HepG2 (cell line): ENCODE measurements at regions not wholly inside any gene's neighbourhood (a gene's known extent, or its start where the extent isn't known, plus 50 kb on each side); places are given as distances from the start of the nearest gene placed in this dataset.
A peak's percentile ranks its signal among the peaks of the same experiment; 100 is the strongest.

Source experiments
- ATF3 ChIP-seq: sonication (generic); formaldehyde crosslinking; IDR thresholded peaks from 2 replicates; pipeline ENCODE4 v1.4.0; 2020; ENCODE audit warnings: missing genetic modification reagents
- CREM ChIP-seq, 2 experiments: sonication (generic) in 1 of 2; formaldehyde crosslinking in 1 of 2; IDR thresholded peaks; 2 replicates each; pipeline versions ENCODE4 v1.4.0 to v1.6.1; 2016 to 2020; ENCODE audit warnings: antibody characterized with exemption in 1 of 2, mild to moderate bottlenecking in 1 of 2, missing genetic modification reagents in 1 of 2
- FOSL2 ChIP-seq: sonication (generic); formaldehyde crosslinking; IDR thresholded peaks from 2 replicates; pipeline ENCODE4 v1.4.0; 2020; ENCODE audit warnings: missing genetic modification reagents
- FOXC1 ChIP-seq: sonication (generic); formaldehyde crosslinking; IDR thresholded peaks from 2 replicates; pipeline ENCODE4 v1.8.0; 2022; ENCODE audit warnings: mild to moderate bottlenecking, missing genetic modification reagents, borderline replicate concordance
- FOXP1 ChIP-seq, 2 experiments: fragments of 450-650 bp in 1 of 2; IDR thresholded peaks; 2 replicates each; pipeline ENCODE4 v1.6.1; 2017 to 2018; ENCODE audit warnings: antibody characterized with exemption in 1 of 2
- GATAD2A ChIP-seq: IDR thresholded peaks from 2 replicates; pipeline ENCODE4 v1.6.1; 2016
- HIVEP1 ChIP-seq: sonication (generic); formaldehyde crosslinking; IDR thresholded peaks from 2 replicates; pipeline ENCODE4 v1.4.0; 2020; ENCODE audit warnings: mild to moderate bottlenecking, missing genetic modification reagents
- JUNB ChIP-seq: sonication (generic); formaldehyde crosslinking; IDR thresholded peaks from 2 replicates; pipeline ENCODE4 v1.8.0; 2022; ENCODE audit warnings: missing genetic modification reagents, mild to moderate bottlenecking, borderline replicate concordance
- JUND ChIP-seq: sonication (generic); formaldehyde crosslinking; IDR thresholded peaks from 2 replicates; pipeline ENCODE4 v1.8.0; 2022; ENCODE audit warnings: mild to moderate bottlenecking, missing genetic modification reagents
- SAP130 ChIP-seq: IDR thresholded peaks from 2 replicates; pipeline ENCODE4 v1.6.1; 2016; ENCODE audit warnings: low read depth
- SKI ChIP-seq: fragments of 450-650 bp; IDR thresholded peaks from one replicate; pipeline ENCODE4 v1.6.1; 2018; ENCODE audit warnings: mild to moderate bottlenecking; ENCODE audit not compliant: partially characterized antibody
- SYNCRIP ChIP-seq: fragments of 200-400 bp; formaldehyde crosslinking; IDR thresholded peaks from 2 replicates; pipeline ENCODE4 v1.6.1; 2018; ENCODE audit warnings: mild to moderate bottlenecking, low read depth, low read length; ENCODE audit not compliant: insufficient read depth
- ZFP90 ChIP-seq: sonication (generic); formaldehyde crosslinking; IDR thresholded peaks from 2 replicates; pipeline ENCODE4 v1.8.0; 2022; ENCODE audit warnings: missing genetic modification reagents, mild to moderate bottlenecking, inconsistent platforms, borderline replicate concordance
- ZNF142 ChIP-seq: sonication (generic); formaldehyde crosslinking; IDR thresholded peaks from 2 replicates; pipeline ENCODE4 v1.4.0; 2020; ENCODE audit warnings: missing genetic modification reagents
- ZNF350 ChIP-seq: sonication (generic); formaldehyde crosslinking; IDR thresholded peaks from 2 replicates; pipeline ENCODE4 v1.4.0; 2020; ENCODE audit warnings: mild to moderate bottlenecking, low read depth, missing genetic modification reagents, borderline replicate concordance
- ZNF563 ChIP-seq: sonication (generic); formaldehyde crosslinking; IDR thresholded peaks from 2 replicates; pipeline ENCODE4 v1.8.0; 2022; ENCODE audit warnings: mild to moderate bottlenecking, moderate library complexity, missing genetic modification reagents
- ZNF747 ChIP-seq: sonication (generic); formaldehyde crosslinking; IDR thresholded peaks from 2 replicates; pipeline ENCODE4 v1.8.1; 2023; ENCODE audit warnings: missing genetic modification reagents, mild to moderate bottlenecking, borderline replicate concordance
- ZNF792 ChIP-seq: IDR thresholded peaks from 2 replicates; pipeline ENCODE4 v1.6.1; 2016
- ZSCAN22 ChIP-seq: sonication (generic); formaldehyde crosslinking; IDR thresholded peaks from 2 replicates; pipeline ENCODE4 v1.4.0; 2020; ENCODE audit warnings: mild to moderate bottlenecking, missing genetic modification reagents
- ZSCAN5A ChIP-seq: sonication (generic); formaldehyde crosslinking; IDR thresholded peaks from 2 replicates; pipeline ENCODE4 v1.8.0; 2022; ENCODE audit warnings: mild to moderate bottlenecking, missing genetic modification reagents, borderline replicate concordance
- TF ChIP-seq, protein P1 (sequence below): sonication (generic); formaldehyde crosslinking; IDR thresholded peaks from 2 replicates; pipeline ENCODE4 v1.4.0; 2020; ENCODE audit warnings: missing genetic modification reagents, mild to moderate bottlenecking, borderline replicate concordance
- TF ChIP-seq, protein P2 (sequence below): sonication (generic); formaldehyde crosslinking; IDR thresholded peaks from 2 replicates; pipeline ENCODE4 v1.8.0; 2022; ENCODE audit warnings: missing genetic modification reagents, low read depth, mild to moderate bottlenecking, borderline replicate concordance

GRCh38 chr6:139765825-139766285 lies 391.4 kb upstream of the CITED2 start (continued):
- TF ChIP-seq, protein P1, sequence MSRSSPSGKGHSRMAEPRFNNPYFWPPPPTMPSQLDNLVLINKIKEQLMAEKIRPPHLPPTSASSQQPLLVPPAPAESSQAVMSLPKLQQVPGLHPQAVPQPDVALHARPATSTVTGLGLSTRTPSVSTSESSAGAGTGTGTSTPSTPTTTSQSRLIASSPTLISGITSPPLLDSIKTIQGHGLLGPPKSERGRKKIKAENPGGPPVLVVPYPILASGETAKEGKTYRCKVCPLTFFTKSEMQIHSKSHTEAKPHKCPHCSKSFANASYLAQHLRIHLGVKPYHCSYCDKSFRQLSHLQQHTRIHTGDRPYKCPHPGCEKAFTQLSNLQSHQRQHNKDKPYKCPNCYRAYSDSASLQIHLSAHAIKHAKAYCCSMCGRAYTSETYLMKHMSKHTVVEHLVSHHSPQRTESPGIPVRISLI (CRISPR knock-in tag) = peak; percentile 32; the same call in 1 of the 2 replicates
- TF ChIP-seq ZNF747 (CRISPR knock-in tag) (no peak), FOXP1 (IDR thresholded peaks at IDR 0.05) (no peak), FOXP1 (CRISPR knock-in tag; IDR thresholded peaks at IDR 0.05) (0 out of 2 replicates have a peak, but pooled peaks have one; percentile 14), CREM (IDR thresholded peaks at IDR 0.05) (no peak), CREM (CRISPR knock-in tag; IDR thresholded peaks at IDR 0.05) (no peak), ZFP90 (CRISPR knock-in tag) (no peak), FOSL2 (CRISPR knock-in tag) (peak; percentile 91), ZNF350 (CRISPR knock-in tag) (no peak), SKI (no peak), ZSCAN5A (CRISPR knock-in tag) (no peak), ZNF142 (CRISPR knock-in tag) (no peak), JUNB (CRISPR knock-in tag) (peak; percentile 66; the same call in 1 of the 2 replicates), ATF3 (CRISPR knock-in tag) (peak; percentile 81), ZSCAN22 (CRISPR knock-in tag) (no peak), FOXC1 (CRISPR knock-in tag) (no peak), ZNF563 (no peak), SAP130 (CRISPR knock-in tag) (peak; percentile 24; the same call in 1 of the 2 replicates), JUND (CRISPR knock-in tag) (0 out of 2 replicates have a peak, but pooled peaks have one; percentile 47), SYNCRIP (no peak), ZNF792 (CRISPR knock-in tag) (no peak), GATAD2A (0 out of 2 replicates have a peak, but pooled peaks have one; percentile 24), HIVEP1 (CRISPR knock-in tag) (no peak)
- TF ChIP-seq, protein P2, sequence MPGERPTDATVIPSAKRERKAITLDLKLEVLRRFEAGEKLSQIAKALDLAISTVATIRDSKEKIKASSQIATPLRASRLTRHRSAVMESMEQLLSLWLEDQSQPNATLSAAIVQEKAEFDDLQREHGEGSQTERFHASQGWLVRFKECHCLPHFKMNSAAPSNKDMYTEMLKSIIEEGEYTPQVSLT (CRISPR knock-in tag) = no peak
